Mesenchymal stem cell (in vitro differentiated cells and primary cell): ENCODE measurements at regions not wholly inside any gene's neighbourhood (a gene's known extent, or its start where the extent isn't known, plus 50 kb on each side); places are given as distances from the start of the nearest gene placed in this dataset.

Experiments used
- DNase-seq: peaks from one replicate; pipeline ENCODE4 v3.0.0-alpha.2; 2013
- H2AFZ ChIP-seq: one replicate; pipeline ENCODE4 v1.6.1; 2013; ENCODE audit warnings: low read depth, mild to moderate bottlenecking, control low read depth, inconsistent platforms, low read length, moderate library complexity
- H2AK5ac ChIP-seq: 2 replicates; pipeline ENCODE4 v1.6.1; 2013; ENCODE audit warnings: low read length, moderate library complexity, mild to moderate bottlenecking, inconsistent platforms; ENCODE audit not compliant: severe bottlenecking
- H2BK120ac ChIP-seq: one replicate; pipeline ENCODE4 v1.6.1; 2013; ENCODE audit warnings: low read depth, mild to moderate bottlenecking, inconsistent platforms, low read length, moderate library complexity
- H2BK12ac ChIP-seq, 2 experiments: one replicate each; pipeline ENCODE4 v1.6.1; 2013; ENCODE audit warnings: inconsistent platforms in 2 of 2, low read length in 2 of 2, mild to moderate bottlenecking in 2 of 2, moderate library complexity in 2 of 2, control low read depth in 1 of 2
- H2BK15ac ChIP-seq: one replicate; pipeline ENCODE4 v1.6.1; 2013; ENCODE audit warnings: mild to moderate bottlenecking, low read depth, inconsistent platforms; ENCODE audit not compliant: poor library complexity, severe bottlenecking
- H2BK5ac ChIP-seq: 2 replicates; pipeline ENCODE4 v1.6.1; 2013; ENCODE audit warnings: low read depth, mild to moderate bottlenecking, low read length, control low read depth, inconsistent platforms; ENCODE audit not compliant: poor library complexity, severe bottlenecking
- H3K14ac ChIP-seq, 2 experiments: one replicate each; pipeline ENCODE4 v1.6.1; 2013; ENCODE audit warnings: inconsistent platforms in 2 of 2, low read length in 2 of 2, control low read depth in 1 of 2, mild to moderate bottlenecking in 1 of 2, moderate library complexity in 1 of 2
- H3K18ac ChIP-seq, 2 experiments: one replicate each; pipeline ENCODE4 v1.6.1; 2013; ENCODE audit warnings: inconsistent platforms in 2 of 2, low read length in 2 of 2, control low read depth in 1 of 2, low read depth in 1 of 2, mild to moderate bottlenecking in 1 of 2
- H3K23ac ChIP-seq, 2 experiments: one replicate each; pipeline ENCODE4 v1.6.1; 2013; ENCODE audit warnings: inconsistent platforms in 2 of 2, low read length in 2 of 2, mild to moderate bottlenecking in 2 of 2, moderate library complexity in 2 of 2, control low read depth in 1 of 2
- H3K27ac ChIP-seq: 2 replicates; pipeline ENCODE4 v1.5.1; 2013; ENCODE audit warnings: mild to moderate bottlenecking, moderate library complexity, low read length, control low read depth, inconsistent platforms; ENCODE audit not compliant: poor library complexity, severe bottlenecking
- H3K27me3 ChIP-seq, 2 experiments: 2 replicates each; pipeline versions ENCODE4 v1.6.1 to v1.7.0; 2013; ENCODE audit warnings: low read length in 2 of 2, mild to moderate bottlenecking in 2 of 2, moderate library complexity in 2 of 2, control low read depth in 1 of 2, inconsistent platforms in 1 of 2; ENCODE audit not compliant: control insufficient read depth in 1 of 2, insufficient read depth in 1 of 2
- H3K36me3 ChIP-seq, 2 experiments: 2 replicates each; pipeline versions ENCODE4 v1.6.1 to v1.7.0; 2013; ENCODE audit warnings: low read length in 2 of 2, control low read depth in 1 of 2, inconsistent platforms in 1 of 2, low read depth in 1 of 2, mild to moderate bottlenecking in 1 of 2; ENCODE audit not compliant: insufficient read depth in 2 of 2, control insufficient read depth in 1 of 2
- H3K4ac ChIP-seq, 2 experiments: one replicate each; pipeline ENCODE4 v1.6.1; 2013; ENCODE audit warnings: inconsistent platforms in 2 of 2, low read length in 2 of 2, mild to moderate bottlenecking in 2 of 2, moderate library complexity in 2 of 2, control low read depth in 1 of 2, low read depth in 1 of 2
- H3K4me1 ChIP-seq: 2 replicates; pipeline ENCODE4 v1.6.1; 2013; ENCODE audit warnings: low read depth, low read length, control low read depth; ENCODE audit not compliant: control insufficient read depth, insufficient read depth
- H3K4me2 ChIP-seq: 2 replicates; pipeline ENCODE4 v1.6.1; 2013; ENCODE audit warnings: low read length, mild to moderate bottlenecking, inconsistent platforms; ENCODE audit not compliant: poor library complexity, severe bottlenecking
- H3K4me3 ChIP-seq, 2 experiments: 2 replicates each; pipeline versions ENCODE4 v1.5.1 to v1.7.0; 2013; ENCODE audit warnings: low read length in 2 of 2, mild to moderate bottlenecking in 2 of 2, control low read depth in 1 of 2, low read depth in 1 of 2; ENCODE audit not compliant: insufficient read depth in 1 of 2
- H3K79me1 ChIP-seq: replicated peaks from 2 replicates; pipeline ENCODE4 v1.6.1; 2013; ENCODE audit warnings: mild to moderate bottlenecking, control low read depth, low read length, inconsistent platforms; ENCODE audit not compliant: poor library complexity, severe bottlenecking
- H3K9ac ChIP-seq: 2 replicates; pipeline ENCODE4 v1.7.0; 2013; ENCODE audit warnings: mild to moderate bottlenecking, low read length, moderate library complexity
- H3K9me3 ChIP-seq: 2 replicates; pipeline ENCODE4 v1.7.0; 2013; ENCODE audit warnings: mild to moderate bottlenecking, low read length; ENCODE audit not compliant: control insufficient read depth
- H4K8ac ChIP-seq: one replicate; pipeline ENCODE4 v1.6.1; 2013; ENCODE audit warnings: inconsistent platforms, mild to moderate bottlenecking, low read length, moderate library complexity
- H4K91ac ChIP-seq: one replicate; pipeline ENCODE4 v1.6.1; 2013; ENCODE audit warnings: mild to moderate bottlenecking, low read length, inconsistent platforms
- WGBS: methylation state at CpG from one replicate; pipeline ENCODE4 v1.1.7; 2013; ENCODE audit warnings: mixed read lengths; 5-methylcytosine and 5-hydroxymethylcytosine counted together

- no peaks in the 10 kb centered on the region for H3K4me1 ChIP-seq
Measured at GRCh38 chr5:107124376-107124775, 546.4 kb downstream of the EFNA5 start.

GRCh38 chr5:107123014-107123413 lies 547.7 kb downstream of the EFNA5 start:
- H3K23ac ChIP-seq: no peak overlapping the region
- no peak overlapping the region for H4K91ac ChIP-seq
- H3K18ac ChIP-seq: no peak overlapping the region
- H3K27me3 ChIP-seq: no peaks in the 10 kb centered on the region
- H3K4me1 ChIP-seq: peaks cover 3% of the 10 kb centered on the region
- no peak overlapping the region for H2AFZ ChIP-seq
- H3K36me3 ChIP-seq: no peaks in the 10 kb centered on the region
- WGBS: 100% methylated on average over 1 of the region's 2 CpGs
- no peaks in the 10 kb centered on the region for H3K9me3 ChIP-seq
- no peak for DNase-seq
- no peak overlapping the region for H3K27ac ChIP-seq
- no peak overlapping the region for H3K9ac ChIP-seq
- H3K4ac ChIP-seq: no peak overlapping the region
- no peak overlapping the region for H3K4me3 ChIP-seq
- no peak overlapping the region for H2BK12ac ChIP-seq
- no peak overlapping the region for H2AK5ac ChIP-seq
- H3K79me1 ChIP-seq: no peaks in the 10 kb centered on the region
- H3K4me2 ChIP-seq: no peak overlapping the region
- H4K8ac ChIP-seq: no peak overlapping the region
- H2BK120ac ChIP-seq: no peak overlapping the region
- no peak overlapping the region for H2BK15ac ChIP-seq
- no peak overlapping the region for H3K14ac ChIP-seq
- H2BK5ac ChIP-seq: no peak overlapping the region

More at GRCh38 chr5:107124376-107124775, 546.4 kb downstream of the EFNA5 start:
- H3K23ac ChIP-seq: no peak overlapping the region
- H3K27me3 ChIP-seq: no peaks in the 10 kb centered on the region
- H3K9ac ChIP-seq: no peak overlapping the region
- no peaks in the 10 kb centered on the region for H3K36me3 ChIP-seq
- 75% methylated on average over 1 of the region's 1 CpG for WGBS
- no peaks in the 10 kb centered on the region for H3K79me1 ChIP-seq
- H3K4me3 ChIP-seq: no peak overlapping the region
- H3K18ac ChIP-seq: no peak overlapping the region
- no peak overlapping the region for H4K8ac ChIP-seq
- H2BK5ac ChIP-seq: no peak overlapping the region
- no peak overlapping the region for H3K14ac ChIP-seq
- DNase-seq: no peak
- no peak overlapping the region for H2AK5ac ChIP-seq
- H3K4me2 ChIP-seq: no peak overlapping the region
- H2BK120ac ChIP-seq: no peak overlapping the region
- H4K91ac ChIP-seq: no peak overlapping the region
- no peak overlapping the region for H2AFZ ChIP-seq
- H3K9me3 ChIP-seq: no peaks in the 10 kb centered on the region
- H3K27ac ChIP-seq: no peak overlapping the region
- no peak overlapping the region for H3K4ac ChIP-seq
- H2BK15ac ChIP-seq: no peak overlapping the region
- H2BK12ac ChIP-seq: no peak overlapping the region

GRCh38 chr5:107121793-107122519 lies 548.8 kb downstream of the EFNA5 start:
- H3K9me3 ChIP-seq: no peaks in the 10 kb centered on the region
- H3K14ac ChIP-seq: no peak overlapping the region
- no peak overlapping the region for H2BK12ac ChIP-seq
- H2BK120ac ChIP-seq: no peak overlapping the region
- no peak overlapping the region for H3K4ac ChIP-seq
- H3K9ac ChIP-seq: no peak overlapping the region
- no peaks in the 10 kb centered on the region for H3K27me3 ChIP-seq
- no peak overlapping the region for H4K8ac ChIP-seq
- no peak overlapping the region for H3K27ac ChIP-seq
- H2BK5ac ChIP-seq: no peak overlapping the region
- H3K18ac ChIP-seq: no peak overlapping the region
- H3K36me3 ChIP-seq: no peaks in the 10 kb centered on the region
- 70% methylated on average over 1 of the region's 3 CpGs for WGBS
- H2AK5ac ChIP-seq: no peak overlapping the region
- no peak overlapping the region for H4K91ac ChIP-seq
- no peak overlapping the region for H3K4me3 ChIP-seq
- no peak overlapping the region for H2BK15ac ChIP-seq
- H3K4me2 ChIP-seq: no peak overlapping the region
- H3K79me1 ChIP-seq: no peaks in the 10 kb centered on the region
- no peak overlapping the region for H3K23ac ChIP-seq
- peaks cover 3% of the 10 kb centered on the region for H3K4me1 ChIP-seq
- no peak for DNase-seq
- H2AFZ ChIP-seq: no peak overlapping the region

GRCh38 chr5:107119656-107120055 lies 551.1 kb downstream of the EFNA5 start:
- Histone ChIP-seq H3K27ac (no peak overlapping the region), H4K91ac (no peak overlapping the region), H2BK120ac (no peak overlapping the region), H2AK5ac (no peak overlapping the region), H3K9me3 (no peaks in the 10 kb centered on the region), H3K4me1 (peaks cover 3% of the 10 kb centered on the region), H3K18ac (no peak overlapping the region), H3K4ac (no peak overlapping the region), H3K79me1 (no peaks in the 10 kb centered on the region), H3K4me3 (no peak overlapping the region), H2BK15ac (no peak overlapping the region), H3K23ac (no peak overlapping the region), H4K8ac (no peak overlapping the region), H2AFZ (no peak overlapping the region), H3K9ac (no peak overlapping the region), H3K27me3 (no peaks in the 10 kb centered on the region), H3K36me3 (no peaks in the 10 kb centered on the region), H3K14ac (no peak overlapping the region), H3K4me2 (no peak overlapping the region), H2BK12ac (no peak overlapping the region), H2BK5ac (no peak overlapping the region)
- DNase-seq: no peak
- 85% methylated on average over 2 of the region's 2 CpGs for WGBS
